ENCODE measurements at regions not wholly inside any gene's neighbourhood (a gene's known extent, or its start where the extent isn't known, plus 50 kb on each side); places are given as distances from the start of the nearest gene placed in this dataset.

- no peak for DNase-seq
Observed at GRCh38 chr6:105901583-105901982, 184.6 kb upstream of the PRDM1 start.

GRCh38 chr6:105900125-105900937 is 185.8 kb upstream of the PRDM1 start:
- DNase-seq = no peak

GRCh38 chr6:105898286-105898685 is 187.8 kb upstream of the PRDM1 start:
- DNase-seq = no peak

- DNase-seq = no peak
Observed at GRCh38 chr6:105897131-105897530, 189.0 kb upstream of the PRDM1 start.

- DNase-seq = no peak
Observed at GRCh38 chr6:105896821-105897095, 189.4 kb upstream of the PRDM1 start.

- no peak for DNase-seq
Observed at GRCh38 chr6:105896052-105896820, 189.9 kb upstream of the PRDM1 start.

GRCh38 chr6:105894556-105894955 is 191.6 kb upstream of the PRDM1 start:
- no peak for DNase-seq

- no peak for DNase-seq
Observed at GRCh38 chr6:105893741-105894140, 192.4 kb upstream of the PRDM1 start.

GRCh38 chr6:105892577-105893262 is 193.4 kb upstream of the PRDM1 start:
- DNase-seq = no peak

GRCh38 chr6:105890521-105891244 is 195.5 kb upstream of the PRDM1 start:
- DNase-seq = no peak

- DNase-seq = no peak
Observed at GRCh38 chr6:105889902-105890301, 196.2 kb upstream of the PRDM1 start.

GRCh38 chr6:105886814-105887544 is 199.2 kb upstream of the PRDM1 start:
- DNase-seq = no peak

GRCh38 chr6:105886066-105886813 is 199.9 kb upstream of the PRDM1 start:
- no peak for DNase-seq

- no peak for DNase-seq
Observed at GRCh38 chr6:105884426-105884825, 201.7 kb upstream of the PRDM1 start.

GRCh38 chr6:105884011-105884410 is 202.1 kb upstream of the PRDM1 start:
- DNase-seq = no peak

- no peak for DNase-seq
Observed at GRCh38 chr6:105882828-105883227, 203.3 kb upstream of the PRDM1 start.

GRCh38 chr6:105882121-105882803 is 203.9 kb upstream of the PRDM1 start:
- DNase-seq = no peak

GRCh38 chr6:105881608-105882007 is 204.5 kb upstream of the PRDM1 start:
- DNase-seq = no peak

GRCh38 chr6:105880030-105880492 is 206.1 kb upstream of the PRDM1 start:
- peak; percentile 70 for DNase-seq

- no peak for DNase-seq
Observed at GRCh38 chr6:105879146-105879545, 207.0 kb upstream of the PRDM1 start.

All from GDM1 (cell line).